Astrocyte (in vitro differentiated cells and primary cell): ENCODE measurements at regions not wholly inside any gene's neighbourhood (a gene's known extent, or its start where the extent isn't known, plus 50 kb on each side); places are given as distances from the start of the nearest gene placed in this dataset.
A peak's percentile ranks its signal among the peaks of the same experiment; 100 is the strongest.
"Not testable (repeated sequence)": the region's sequence is repeated elsewhere in the genome, so short reads cannot be mapped to it uniquely, and the experiment has no call there.

ENCODE experiments used
- DNase-seq: peaks from one replicate; pipeline ENCODE4 v3.0.0-alpha.2; 2010; ENCODE audit warnings: low read depth
- FAIRE-seq: peaks from 2 replicates; lab custom pipeline; 2011; peaks lifted over from hg19 to GRCh38; lab: Jason Lieb, UNC
- H2AFZ ChIP-seq: 2 replicates; pipeline ENCODE4 v1.6.0; 2012; ENCODE audit warnings: low read depth, low read length, inconsistent platforms
- H3K27ac ChIP-seq: 2 replicates; pipeline ENCODE4 v1.5.1; 2011; ENCODE audit warnings: low read depth, low read length, inconsistent platforms
- H3K27me3 ChIP-seq: 2 replicates; pipeline ENCODE4 v1.6.0; 2011; ENCODE audit warnings: low read length, inconsistent platforms; ENCODE audit not compliant: insufficient read depth
- H3K36me3 ChIP-seq: 2 replicates; pipeline ENCODE4 v1.5.1; 2011; ENCODE audit warnings: low read length, inconsistent platforms; ENCODE audit not compliant: insufficient read depth
- H3K4me1 ChIP-seq: 2 replicates; pipeline ENCODE4 v1.5.1; 2011; ENCODE audit warnings: low read length, inconsistent platforms; ENCODE audit not compliant: insufficient read depth
- H3K4me2 ChIP-seq: 2 replicates; pipeline ENCODE4 v1.6.0; 2012; ENCODE audit warnings: low read length, inconsistent platforms
- H3K4me3 ChIP-seq: 2 replicates; pipeline ENCODE4 v1.5.1; 2011; ENCODE audit warnings: low read depth, mild to moderate bottlenecking, low read length, inconsistent platforms; ENCODE audit not compliant: insufficient read depth
- H3K79me2 ChIP-seq: 2 replicates; pipeline ENCODE4 v1.6.0; 2012; ENCODE audit warnings: mild to moderate bottlenecking, low read length, inconsistent platforms; ENCODE audit not compliant: insufficient read depth
- H3K9ac ChIP-seq: 2 replicates; pipeline ENCODE4 v1.6.0; 2012; ENCODE audit warnings: mild to moderate bottlenecking, low read length, inconsistent platforms
- H3K9me3 ChIP-seq: 2 replicates; pipeline ENCODE4 v1.5.1; 2012; ENCODE audit warnings: low read depth, mild to moderate bottlenecking, low read length, inconsistent platforms; ENCODE audit not compliant: insufficient read depth
- H4K20me1 ChIP-seq: 2 replicates; pipeline ENCODE4 v1.6.0; 2012; ENCODE audit warnings: low read length, inconsistent platforms; ENCODE audit not compliant: insufficient read depth
- H3K27ac Mint-ChIP-seq: one replicate; pipeline ENCODE4 v1.8.0; 2021; ENCODE audit warnings: mild to moderate bottlenecking, mixed read lengths; ENCODE audit not compliant: unreplicated experiment
- H3K27me3 Mint-ChIP-seq: one replicate; pipeline ENCODE4 v1.8.0; 2021; ENCODE audit warnings: low read depth, mixed read lengths; ENCODE audit not compliant: unreplicated experiment
- H3K36me3 Mint-ChIP-seq: one replicate; pipeline ENCODE4 v1.8.0; 2021; ENCODE audit warnings: low read depth, mixed read lengths; ENCODE audit not compliant: unreplicated experiment
- H3K4me1 Mint-ChIP-seq: one replicate; pipeline ENCODE4 v1.8.0; 2021; ENCODE audit warnings: low read depth, mixed read lengths; ENCODE audit not compliant: unreplicated experiment
- H3K4me3 Mint-ChIP-seq: one replicate; pipeline ENCODE4 v1.8.0; 2021; ENCODE audit warnings: mild to moderate bottlenecking, moderate library complexity, mixed read lengths; ENCODE audit not compliant: unreplicated experiment
- H3K9me3 Mint-ChIP-seq: one replicate; pipeline ENCODE4 v1.8.0; 2021; ENCODE audit warnings: mild to moderate bottlenecking, mixed read lengths; ENCODE audit not compliant: unreplicated experiment
- CTCF ChIP-seq: IDR thresholded peaks from 2 replicates; pipeline ENCODE4 v1.5.1; 2011; ENCODE audit warnings: low read depth, mild to moderate bottlenecking, inconsistent platforms, low read length, moderate library complexity; ENCODE audit not compliant: insufficient read depth
- EZH2 ChIP-seq: IDR thresholded peaks from 2 replicates; pipeline ENCODE4 v1.6.1; 2012; ENCODE audit warnings: mild to moderate bottlenecking, low read length, inconsistent platforms; ENCODE audit not compliant: insufficient read depth

- Histone ChIP-seq H4K20me1 (no peaks in the 10 kb centered on the region), H3K27ac (no peak overlapping the region), H3K4me1 (no peaks in the 10 kb centered on the region), H3K9ac (no peak overlapping the region), H3K9me3 (no peaks in the 10 kb centered on the region), H2AFZ (no peak overlapping the region), H3K79me2 (no peaks in the 10 kb centered on the region), H3K4me2 (no peak overlapping the region), H3K4me3 (no peak overlapping the region), H3K27me3 (no peaks in the 10 kb centered on the region), H3K36me3 (no peaks in the 10 kb centered on the region)
- H3K36me3 Mint-ChIP-seq, result peaks cover 2% of the 10 kb centered on the region
- no peak overlapping the region for H3K27ac Mint-ChIP-seq
- peaks cover 4% of the 10 kb centered on the region for H3K4me1 Mint-ChIP-seq
- H3K27me3 Mint-ChIP-seq, result peaks cover 2% of the 10 kb centered on the region
- DNase-seq (no peak), FAIRE-seq (no peak)
- peaks cover 6% of the 10 kb centered on the region for H3K9me3 Mint-ChIP-seq
- TF ChIP-seq EZH2 (no peak), CTCF (no peak)
- no peak overlapping the region for H3K4me3 Mint-ChIP-seq
Observed at GRCh38 chr9:34771007-34771406, 61.1 kb upstream of the CCL21 start.

- not testable (repeated sequence) for H3K27me3 ChIP-seq, DNase-seq, H3K36me3 ChIP-seq, H3K9ac ChIP-seq, H4K20me1 ChIP-seq, H3K9me3 Mint-ChIP-seq, FAIRE-seq, H3K79me2 ChIP-seq, H3K36me3 Mint-ChIP-seq, H3K27ac ChIP-seq, H3K4me1 Mint-ChIP-seq, H3K9me3 ChIP-seq, H3K27me3 Mint-ChIP-seq, H3K27ac Mint-ChIP-seq, H3K4me3 ChIP-seq, H3K4me1 ChIP-seq, H2AFZ ChIP-seq, H3K4me3 Mint-ChIP-seq, H3K4me2 ChIP-seq
Observed at GRCh38 chr9:34767087-34767486, 57.2 kb upstream of the CCL21 start.

- H3K4me2 ChIP-seq, H3K27ac ChIP-seq, H3K9me3 Mint-ChIP-seq, H2AFZ ChIP-seq, H3K4me3 Mint-ChIP-seq, H3K9me3 ChIP-seq, H3K79me2 ChIP-seq, H3K9ac ChIP-seq, H3K4me1 ChIP-seq, DNase-seq, H3K4me3 ChIP-seq, H3K36me3 Mint-ChIP-seq, H3K36me3 ChIP-seq, H4K20me1 ChIP-seq, H3K27ac Mint-ChIP-seq, H3K27me3 ChIP-seq, H3K4me1 Mint-ChIP-seq: not testable (repeated sequence)
- TF ChIP-seq CTCF, result peak; percentile 38
- peak; percentile 78 for FAIRE-seq
- H3K27me3 Mint-ChIP-seq, result peaks cover 19% of the 10 kb centered on the region
Observed at GRCh38 chr9:34760196-34761040, 50.5 kb upstream of the CCL21 start.
